HG02623 (cell line): ENCODE measurements at regions not wholly inside any gene's neighbourhood (a gene's known extent, or its start where the extent isn't known, plus 50 kb on each side); places are given as distances from the start of the nearest gene placed in this dataset.
"Not testable (repeated sequence)": the region's sequence is repeated elsewhere in the genome, so short reads cannot be mapped to it uniquely, and the experiment has no call there.

Experiments
- ATAC-seq: cut with Tn5 transposase; IDR thresholded peaks from one replicate; pipeline ENCODE4 v1.9.1; 2021; ENCODE audit warnings: moderate library complexity; ENCODE audit not compliant: unreplicated experiment

DNA sequence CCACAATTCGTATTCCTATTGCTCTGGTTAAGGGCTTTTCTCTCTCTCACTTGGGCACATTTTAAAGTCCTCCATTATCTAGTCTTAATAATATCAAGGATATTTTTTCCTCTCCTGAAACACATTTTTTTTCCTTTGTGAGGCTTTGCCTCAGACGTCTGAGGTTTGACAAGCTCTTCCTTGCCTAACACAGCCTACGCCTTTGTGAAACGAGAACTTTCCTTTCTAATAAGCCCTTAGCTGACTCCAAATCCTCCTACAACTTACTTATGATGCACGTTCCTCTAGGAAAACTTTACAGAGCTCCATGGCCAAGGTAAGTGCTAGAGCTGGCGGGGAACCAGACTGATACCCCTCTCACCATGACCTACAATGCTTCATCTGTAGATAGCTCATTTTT is 841.5 kb downstream of the SOCS6 start:
- no peak for ATAC-seq

DNA sequence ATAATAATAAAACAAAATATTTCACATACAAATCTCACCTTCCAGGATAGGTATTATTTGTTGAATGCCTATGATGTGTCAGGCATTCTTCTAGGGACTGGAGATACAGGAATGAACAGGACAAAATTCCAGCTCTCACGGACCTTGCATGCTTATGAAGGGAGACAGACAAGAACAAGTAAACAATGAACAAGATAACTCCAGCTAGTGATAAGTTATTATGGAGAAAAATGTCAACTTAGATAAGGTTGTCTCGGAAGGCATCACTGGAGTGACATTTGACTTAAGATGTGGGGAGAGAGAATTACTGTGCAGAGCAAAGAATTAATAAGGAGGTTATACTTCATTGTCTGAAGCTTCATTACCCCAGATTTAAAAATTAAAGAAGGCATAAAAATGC is 836.7 kb downstream of the SOCS6 start:
- ATAC-seq = no peak

DNA sequence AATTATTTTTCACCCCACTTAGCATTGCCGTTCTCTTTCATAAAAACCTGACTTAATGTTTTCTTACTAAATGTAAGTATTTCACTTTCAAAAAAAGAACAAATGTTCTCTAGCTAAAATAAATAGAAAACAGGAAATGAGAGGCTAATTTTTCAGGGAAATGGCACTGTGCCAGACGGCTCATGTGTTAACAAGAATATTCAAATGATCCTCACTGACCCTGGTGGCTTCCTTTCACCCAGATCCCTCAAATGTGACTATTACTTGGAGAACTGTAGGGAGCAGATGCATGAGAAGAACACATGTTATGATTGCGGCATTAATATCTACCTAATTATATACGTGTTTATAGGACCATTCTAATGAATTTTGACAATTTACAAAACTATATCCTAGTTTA is 827.7 kb downstream of the SOCS6 start:
- no peak for ATAC-seq

DNA sequence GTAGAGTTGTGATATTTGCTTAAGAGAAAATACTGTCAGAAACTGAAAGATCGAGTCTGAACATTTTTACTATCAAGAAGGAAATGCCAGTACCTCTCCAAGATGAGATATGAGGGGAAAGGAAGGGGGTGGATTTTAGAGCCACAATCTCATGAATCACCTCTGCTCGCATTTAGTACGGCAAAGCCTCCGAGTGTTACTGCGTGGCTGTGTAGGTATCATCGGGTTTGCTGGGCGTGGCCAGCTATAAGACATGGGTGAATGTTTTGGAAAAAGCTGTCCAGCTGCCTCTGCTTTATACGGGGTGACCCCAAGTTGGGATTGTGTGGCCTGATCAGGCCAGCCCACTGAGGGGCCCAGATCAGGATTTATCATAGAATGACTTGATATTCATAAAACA is 826.4 kb downstream of the SOCS6 start:
- ATAC-seq = no peak

DNA sequence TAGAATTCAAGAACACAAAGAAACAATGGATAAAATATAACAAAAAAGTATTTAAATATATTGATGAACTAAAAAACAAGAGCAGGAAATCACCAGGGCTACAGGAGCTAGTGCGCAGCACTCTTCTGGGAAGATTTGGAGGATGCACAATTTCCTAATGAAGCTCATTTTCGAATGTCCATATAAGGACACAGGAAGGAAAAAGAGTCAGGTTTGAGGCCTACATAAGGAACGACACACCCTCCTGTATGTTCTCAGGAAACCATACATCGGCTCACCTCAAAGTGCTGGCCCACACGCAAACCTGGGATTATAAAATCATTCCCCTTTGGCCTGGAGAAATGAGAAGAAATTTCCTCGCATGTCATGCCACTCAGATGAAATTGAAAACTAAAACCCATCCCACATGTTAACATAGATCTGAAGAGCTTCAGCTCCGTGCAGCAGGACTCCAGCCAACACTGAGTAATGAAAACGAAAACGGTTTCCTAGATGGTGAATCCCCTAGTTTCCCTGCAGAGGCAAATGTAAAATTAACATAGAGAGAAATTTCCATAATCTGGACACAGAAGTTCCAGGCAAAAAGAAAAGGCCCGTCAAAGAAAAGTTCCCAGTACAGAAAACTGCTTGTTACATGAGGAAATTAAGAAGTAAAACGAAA is 825.8 kb downstream of the SOCS6 start:
- no peak for ATAC-seq

DNA sequence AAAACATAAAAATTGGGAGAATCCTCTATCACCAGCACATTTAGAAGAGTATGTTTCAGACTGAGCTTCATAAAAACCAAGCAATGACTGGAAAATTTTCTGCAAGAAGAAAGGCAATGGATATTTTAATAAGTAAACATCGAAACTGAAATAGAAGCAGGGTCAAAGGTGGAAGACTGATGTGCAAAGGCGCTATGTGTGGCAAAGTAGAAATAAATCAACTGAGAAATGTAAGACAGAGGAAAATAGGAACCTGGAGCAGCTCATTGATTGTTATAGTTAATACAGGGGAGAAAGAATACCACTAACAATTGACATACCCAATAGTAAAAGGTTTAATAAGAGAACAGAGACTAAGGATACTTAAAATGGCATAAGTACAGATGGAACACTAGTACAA is 818.4 kb downstream of the SOCS6 start:
- no peak for ATAC-seq

DNA sequence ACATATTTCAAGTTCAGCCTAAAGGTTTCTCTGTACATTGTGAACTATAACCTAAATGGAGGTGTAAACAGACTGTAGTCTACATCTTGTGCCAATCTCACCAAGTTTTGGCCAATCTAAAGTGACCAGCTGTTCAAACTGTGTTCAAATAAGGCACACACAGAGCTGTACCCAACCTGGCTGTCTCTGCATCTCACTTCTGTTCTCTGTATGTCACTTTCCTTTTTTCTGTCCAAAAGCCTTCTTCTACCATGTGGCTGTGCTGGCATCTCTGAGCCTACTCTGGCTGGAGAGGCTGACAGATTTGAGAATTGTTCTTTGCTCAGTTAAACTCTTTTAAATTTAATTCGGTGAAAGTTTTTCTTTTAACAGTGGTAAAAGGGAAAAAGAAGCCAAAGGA is 817.9 kb downstream of the SOCS6 start:
- ATAC-seq = no peak

DNA sequence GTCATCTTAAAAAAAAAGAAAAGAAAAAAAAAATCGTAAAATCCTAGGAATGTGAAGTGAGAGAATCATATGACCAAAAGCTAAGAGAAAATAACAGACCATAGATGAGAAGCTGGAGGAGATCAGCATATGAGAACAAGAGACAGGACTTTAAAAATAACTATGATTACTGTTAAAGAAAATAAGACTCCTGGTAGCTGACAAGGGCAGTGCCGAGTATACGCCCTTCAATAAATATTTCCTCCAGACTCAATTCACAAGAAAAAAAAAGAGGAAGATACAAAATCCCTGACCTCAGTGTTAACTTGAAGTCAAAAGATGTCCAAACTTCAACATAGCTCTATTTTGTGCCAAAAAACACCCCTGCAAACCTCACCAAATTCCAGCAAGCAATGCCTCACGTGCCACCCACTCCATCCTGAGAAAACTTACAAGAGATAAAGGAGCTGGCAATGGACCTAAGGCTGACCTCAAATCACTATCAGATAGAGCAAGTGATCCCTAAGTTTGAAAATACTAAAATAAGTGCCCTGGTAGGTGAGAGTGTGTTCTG is 817.2 kb downstream of the SOCS6 start:
- ATAC-seq = no peak

DNA sequence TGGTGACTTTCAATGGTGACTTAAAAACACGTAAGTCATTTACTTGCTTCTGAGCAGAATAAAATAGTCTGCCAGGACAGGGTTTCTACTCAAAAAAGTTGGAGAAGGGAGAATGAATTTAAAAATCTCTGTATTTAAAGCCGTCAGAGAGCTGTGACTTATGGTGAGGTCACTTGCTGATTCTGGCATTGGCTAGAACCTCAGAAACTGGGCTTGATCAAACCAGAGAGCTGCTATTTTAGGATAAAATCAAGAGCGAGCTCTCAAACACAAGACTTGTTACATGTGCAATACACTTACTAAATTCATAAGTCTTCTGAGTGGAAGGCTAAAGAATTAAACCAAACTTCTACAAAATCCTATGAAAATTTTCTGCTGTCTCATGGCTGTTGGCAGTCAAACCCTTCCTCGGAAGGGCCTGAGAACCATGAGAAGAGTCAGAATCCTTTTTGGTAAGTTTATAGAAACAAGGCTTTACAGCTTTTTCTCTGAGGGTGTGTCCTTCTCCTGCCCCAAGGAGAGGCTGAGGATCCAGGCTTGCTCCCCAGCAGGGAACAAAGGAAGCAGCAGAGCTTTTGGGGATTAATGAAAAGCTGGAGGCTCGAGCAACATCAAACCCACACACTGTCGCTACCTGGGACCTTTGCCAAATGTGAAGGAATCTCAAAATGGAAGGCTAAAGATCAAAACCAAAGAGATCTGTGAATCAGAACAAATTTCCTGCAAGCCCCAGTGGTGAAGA is 816.4 kb downstream of the SOCS6 start:
- ATAC-seq = no peak

DNA sequence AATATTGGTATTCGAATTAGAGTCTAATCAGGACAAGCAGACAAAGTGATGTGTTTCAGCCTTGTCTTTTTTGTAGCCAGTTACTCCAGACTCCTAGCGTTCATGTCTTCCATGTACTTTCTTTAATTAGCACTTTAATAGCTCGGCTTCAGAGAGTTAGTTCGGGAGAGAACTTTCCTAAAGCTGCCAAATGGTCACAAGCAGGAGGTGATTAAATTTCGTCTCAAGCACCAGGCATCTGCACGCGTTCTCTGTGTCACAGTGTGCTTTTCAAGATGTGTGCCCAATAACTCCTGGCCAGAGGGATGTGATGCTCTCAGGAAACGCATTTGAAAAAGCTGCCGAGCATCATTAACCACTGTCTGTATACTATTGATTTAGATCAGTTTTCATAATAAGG is 790.8 kb downstream of the SOCS6 start:
- ATAC-seq = no peak

DNA sequence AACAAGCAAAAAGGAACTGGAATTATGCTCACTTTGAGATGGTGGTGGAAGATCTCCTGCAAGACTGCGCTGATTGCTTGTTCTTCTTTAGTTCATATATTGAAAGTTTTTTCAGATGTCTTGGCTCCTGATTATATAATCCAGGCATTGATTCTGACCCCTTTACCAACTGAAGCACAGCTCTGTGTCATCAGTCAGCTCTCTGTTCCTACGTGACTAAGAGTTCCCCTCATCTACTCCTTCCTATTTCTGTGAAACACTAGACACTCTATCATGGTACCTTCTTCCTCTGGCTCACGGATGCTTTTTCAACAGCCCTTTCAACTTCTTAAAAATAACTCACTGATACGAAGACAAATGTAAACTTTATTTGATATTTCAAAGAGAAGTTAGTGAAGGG is 788.6 kb downstream of the SOCS6 start:
- no peak for ATAC-seq

DNA sequence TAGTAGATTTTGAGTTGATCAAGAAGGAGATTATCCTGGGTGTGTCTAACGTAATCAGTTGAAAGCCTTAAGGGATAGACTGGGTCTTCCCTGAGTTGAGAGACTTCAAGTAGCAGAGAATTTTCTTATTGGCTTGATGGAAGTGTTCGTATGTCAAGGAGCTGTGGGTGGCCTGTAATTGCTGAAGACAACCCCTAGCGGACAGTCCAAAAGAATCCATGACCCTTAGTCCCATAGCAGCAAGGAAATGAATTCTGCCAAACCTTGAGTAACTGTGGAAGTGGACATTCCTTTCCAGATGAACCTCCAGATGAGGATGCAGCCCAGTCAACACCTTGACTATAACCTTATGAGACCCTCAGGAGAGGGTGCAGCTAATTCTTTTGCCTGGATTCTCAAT is 786.3 kb downstream of the SOCS6 start:
- ATAC-seq = no peak

DNA sequence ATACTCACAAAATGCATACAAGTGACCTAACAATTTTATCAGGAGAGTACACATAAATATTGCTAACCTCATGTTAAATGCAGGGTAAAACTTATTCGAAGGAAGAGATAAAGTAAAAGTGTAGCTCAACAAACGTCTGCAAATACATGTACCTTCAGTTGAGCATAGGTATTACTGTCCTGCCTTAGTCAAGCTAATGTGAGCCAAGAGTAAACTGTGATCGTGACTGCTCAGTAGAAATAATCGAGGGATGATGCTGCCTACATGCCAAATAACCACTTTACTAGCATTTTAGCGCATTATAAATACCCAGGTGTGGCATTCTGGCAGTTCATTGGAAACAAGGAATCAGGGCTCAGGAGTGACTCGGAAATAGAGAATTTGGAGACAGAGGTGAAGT is 779.5 kb downstream of the SOCS6 start:
- ATAC-seq = no peak

DNA sequence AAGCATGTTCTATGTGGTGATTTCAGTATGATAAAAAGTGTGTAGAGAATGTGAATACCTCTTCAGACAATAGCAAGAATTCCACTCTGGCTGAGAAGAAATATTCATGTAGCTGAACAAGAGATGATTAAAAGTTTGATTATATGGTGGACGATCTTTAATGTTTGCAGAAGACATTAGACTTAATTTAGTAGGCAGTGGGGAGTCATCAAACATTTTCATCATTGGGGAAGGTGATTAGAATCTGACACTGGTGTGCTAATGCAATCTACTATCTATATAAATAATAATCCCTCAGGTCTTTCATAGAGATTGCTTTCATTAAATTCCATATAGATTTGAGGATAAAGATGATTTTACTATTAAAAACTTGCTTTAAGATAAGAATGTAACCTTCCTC is 761.0 kb downstream of the SOCS6 start:
- ATAC-seq = no peak

DNA sequence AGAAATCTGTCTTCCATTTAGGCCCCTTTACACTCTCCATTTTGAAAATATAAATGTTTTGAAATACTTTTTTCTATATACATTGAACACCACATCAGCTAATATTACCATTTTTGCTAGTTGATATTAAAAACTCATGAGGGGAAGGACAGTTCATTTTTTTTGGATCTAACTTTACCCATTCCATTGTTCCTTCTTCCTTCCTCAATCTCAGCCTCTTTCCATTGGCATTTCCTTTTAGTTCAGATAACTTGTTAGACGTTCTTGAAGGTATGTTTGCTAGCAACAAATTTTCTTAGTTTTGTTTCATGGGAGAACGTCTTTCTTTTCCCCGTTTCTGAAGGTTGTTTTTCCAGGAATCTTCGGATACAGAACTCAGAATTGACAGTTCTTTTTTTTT is 759.0 kb downstream of the SOCS6 start:
- ATAC-seq = no peak

DNA sequence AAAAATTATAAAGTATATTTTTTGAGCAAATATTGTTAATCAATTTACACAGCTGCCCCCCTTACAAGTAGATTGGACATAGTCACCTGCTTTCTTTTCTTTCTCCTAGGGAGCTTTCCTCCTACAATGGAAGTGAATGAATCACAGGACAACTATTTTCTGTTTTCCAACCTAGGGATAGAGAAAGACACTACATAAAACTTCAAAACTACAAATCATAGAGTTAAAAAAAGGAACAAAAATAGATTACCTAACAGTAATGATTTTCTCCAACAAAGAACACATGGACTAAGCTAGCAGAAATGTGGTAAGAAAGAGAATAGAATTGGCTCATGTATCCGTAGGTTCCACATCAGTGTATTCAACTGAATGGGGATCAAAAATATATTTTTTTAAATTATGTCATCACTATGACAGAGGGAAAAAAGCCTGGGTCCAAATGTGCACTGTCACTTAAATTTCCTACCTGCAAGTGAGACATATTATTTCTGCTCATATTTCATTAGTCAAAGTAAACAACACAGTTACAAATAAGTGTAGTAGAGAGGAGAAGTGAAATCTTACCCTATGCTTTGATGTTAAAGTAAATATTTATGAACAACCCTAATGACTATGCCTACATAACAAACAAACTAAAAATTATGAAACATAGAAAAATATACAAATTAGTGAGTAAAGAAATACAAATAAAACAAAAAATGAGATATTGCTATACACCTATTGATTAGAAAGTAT is 756.7 kb downstream of the SOCS6 start:
- ATAC-seq = no peak

DNA sequence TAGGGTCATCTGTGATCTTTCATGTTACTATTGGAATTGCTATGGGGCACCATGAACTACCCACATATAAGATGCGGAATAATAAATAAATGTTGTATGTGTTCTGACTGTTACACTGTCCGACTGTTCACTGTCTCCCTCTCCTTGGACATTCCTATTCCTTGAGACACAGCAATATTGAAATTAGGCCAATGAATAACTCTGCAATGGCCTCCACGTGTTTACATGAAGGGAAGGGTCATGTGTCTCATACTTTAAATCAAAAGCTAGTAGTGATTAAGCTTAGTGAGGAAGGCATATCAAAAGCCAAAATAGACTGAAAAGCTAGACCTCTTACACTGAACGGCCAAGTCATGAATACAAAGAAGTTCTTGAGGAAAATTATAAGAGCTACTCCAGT is 751.3 kb downstream of the SOCS6 start:
- ATAC-seq = no peak

DNA sequence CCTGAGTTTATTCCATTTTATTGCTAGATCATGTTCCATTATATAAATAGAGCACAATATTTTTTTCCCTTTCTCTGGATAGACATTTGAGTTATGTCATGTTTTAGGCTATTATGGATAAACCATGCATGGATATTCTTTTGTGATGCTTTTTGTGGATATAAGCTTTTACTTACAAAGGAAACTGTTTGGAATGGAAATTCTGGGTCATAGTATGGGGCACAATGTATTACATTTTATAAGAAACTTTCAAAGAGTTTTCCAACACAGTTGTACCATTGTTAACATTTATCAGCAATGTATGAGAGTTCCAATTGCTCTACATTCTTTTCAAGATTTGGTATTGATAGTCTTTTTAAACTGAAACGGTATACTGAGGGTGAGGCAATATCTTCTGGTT is 749.4 kb downstream of the SOCS6 start:
- no peak for ATAC-seq

DNA sequence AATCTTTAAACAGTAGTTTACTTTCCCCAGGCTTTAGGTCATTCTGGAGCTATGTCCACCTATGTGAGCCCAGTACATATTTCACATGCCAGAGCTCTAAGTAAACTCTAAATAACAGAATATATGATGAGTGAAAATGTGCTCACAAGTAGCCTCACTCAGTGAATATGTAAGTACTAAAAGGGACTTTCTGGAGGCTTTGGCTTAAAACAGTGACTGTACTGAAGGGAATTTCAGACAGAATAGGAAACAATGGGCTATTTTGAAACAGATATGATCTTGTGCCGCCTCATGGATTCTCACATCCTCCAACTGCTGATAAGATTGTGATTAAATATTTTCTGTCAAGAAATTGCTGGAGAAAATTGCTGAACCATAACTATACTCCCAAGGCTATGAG is 747.9 kb downstream of the SOCS6 start:
- ATAC-seq = no peak

DNA sequence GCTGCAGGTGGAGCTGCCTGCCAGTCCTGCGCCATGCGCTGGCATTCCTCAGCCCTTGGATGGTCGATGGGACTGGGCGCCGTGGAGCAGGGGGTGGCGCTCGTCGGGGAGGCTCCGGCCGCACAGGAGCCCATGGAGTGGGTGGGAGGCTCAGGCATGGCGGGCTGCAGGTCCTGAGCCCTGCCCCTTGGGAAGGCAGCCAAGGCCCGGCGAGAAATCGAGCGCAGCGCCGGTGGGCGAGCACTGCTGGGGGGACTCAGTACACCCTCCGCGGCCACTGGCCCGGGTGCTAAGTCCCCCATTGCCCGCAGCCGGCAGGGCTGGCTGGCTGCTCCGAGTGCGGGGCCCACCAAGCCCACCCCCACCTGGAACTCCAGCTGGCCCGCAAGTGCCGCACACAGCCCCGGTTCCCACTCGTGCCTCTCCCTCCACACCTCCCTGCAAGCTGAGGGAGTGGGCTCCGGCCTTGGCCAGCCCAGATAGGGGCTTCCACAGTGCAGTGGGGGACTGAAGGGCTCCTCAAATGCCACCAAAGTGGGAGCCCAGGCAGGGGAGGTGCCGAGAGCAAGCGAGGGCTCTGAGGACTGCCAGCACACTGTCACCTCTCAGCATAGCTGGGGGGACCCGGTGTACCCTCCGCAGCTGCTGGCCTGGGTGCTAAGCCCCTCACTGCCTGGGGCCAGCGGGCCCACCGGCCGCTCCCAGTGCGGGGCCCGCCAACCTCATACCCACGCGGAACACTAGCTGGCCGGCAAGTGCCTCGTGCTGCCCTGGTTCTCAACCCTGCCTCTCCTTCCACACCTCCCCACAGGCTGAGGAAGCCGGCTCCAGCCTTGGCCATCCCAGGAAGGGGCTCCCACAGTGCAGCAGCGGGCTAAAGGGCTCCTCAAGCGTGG is 742.7 kb downstream of the SOCS6 start:
- not testable (repeated sequence) for ATAC-seq

DNA sequence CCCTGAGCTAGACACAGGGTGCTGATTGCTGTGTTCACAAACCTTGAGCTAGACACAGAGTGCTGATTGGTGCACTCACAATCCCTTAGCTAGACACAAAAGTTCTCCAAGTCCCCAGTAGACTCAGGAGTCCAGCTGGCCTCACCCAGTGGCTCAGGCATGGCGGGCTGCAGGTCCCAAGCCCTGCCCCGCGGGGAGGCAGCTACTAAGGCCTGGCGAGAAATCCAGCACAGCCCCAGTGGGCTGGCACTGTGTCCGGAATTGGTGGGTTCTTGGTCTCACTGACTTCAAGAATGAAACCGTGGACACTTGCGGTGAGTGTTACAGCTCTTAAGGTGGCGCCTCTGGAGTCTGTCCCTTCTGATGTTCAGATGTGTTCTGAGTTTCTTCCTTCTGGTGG is 741.2 kb downstream of the SOCS6 start:
- ATAC-seq = not testable (repeated sequence)
